GM23338 (cell line): ENCODE measurements at regions not wholly inside any gene's neighbourhood (a gene's known extent, or its start where the extent isn't known, plus 50 kb on each side); places are given as distances from the start of the nearest gene placed in this dataset.

Experiments used
- CTCF ChIP-seq, 2 experiments: fragments of 200-600 bp in 1 of 2; sonication (generic) in 1 of 2; conservative IDR thresholded peaks; 2 replicates each; pipeline versions ENCODE4 v1.5.1 to v1.6.1; 2016 to 2017; ENCODE audit warnings: antibody characterized with exemption in 2 of 2, low read depth in 2 of 2, mild to moderate bottlenecking in 2 of 2, moderate library complexity in 1 of 2
- EZH2phosphoT487 ChIP-seq: fragments of 200-600 bp; sonication (generic); IDR thresholded peaks from one replicate; pipeline ENCODE4 v1.8.1; 2018; ENCODE audit warnings: antibody characterized with exemption; ENCODE audit not compliant: unreplicated experiment

GRCh38 chr2:225328192-225328591 lies 71.3 kb upstream of the NYAP2 start:
- TF ChIP-seq CTCF (conservative IDR thresholded peaks at IDR 0.05; ENCODE audit: low read depth in 2 of 2): no peak
- no peak for TF ChIP-seq EZH2phosphoT487
